Esophagus squamous epithelium (tissue), 4 donors: ENCODE measurements at regions not wholly inside any gene's neighbourhood (a gene's known extent, or its start where the extent isn't known, plus 50 kb on each side); places are given as distances from the start of the nearest gene placed in this dataset.

Experiments
- CTCF ChIP-seq, 6 experiments: fragments of 450-650 bp in 4 of 6; fragments of 200-600 bp in 2 of 6; sonication (generic) in 2 of 6; IDR thresholded peaks; one replicate each; pipeline ENCODE4 v1.5.1; 2016 to 2019; ENCODE audit warnings: antibody characterized with exemption in 6 of 6, mild to moderate bottlenecking in 4 of 6, moderate library complexity in 4 of 6
- POLR2A ChIP-seq, 4 donors: fragments of 450-650 bp; IDR thresholded peaks; one replicate each; pipeline ENCODE4 v1.6.1; 2017; ENCODE audit warnings: antibody characterized with exemption in 4 of 4, mild to moderate bottlenecking in 4 of 4, moderate library complexity in 3 of 4

GRCh38 chr1:62954758-62955157 is 170.8 kb downstream of the ATG4C start:
- no peak for TF ChIP-seq CTCF (IDR thresholded peaks at IDR 0.05)
- no peak for TF ChIP-seq POLR2A (IDR thresholded peaks at IDR 0.05)
